ENCODE measurements at regions not wholly inside any gene's neighbourhood (a gene's known extent, or its start where the extent isn't known, plus 50 kb on each side); places are given as distances from the start of the nearest gene placed in this dataset.

GRCh38 chr16:86671486-86672178 is 93.3 kb downstream of the FOXL1 start:
- Histone ChIP-seq H3K36me3 (replicated peaks; ENCODE audit: insufficient read depth, low read length) (no peaks in the 10 kb centered on the region), H3K9ac (ENCODE audit: low read length) (no peak overlapping the region), H3K79me2 (ENCODE audit: low read length) (no peaks in the 10 kb centered on the region), H3K4me3 (ENCODE audit: low read length) (no peak overlapping the region), H3K4me2 (ENCODE audit: low read depth, low read length) (no peak overlapping the region), H3F3A (ENCODE audit: insufficient read depth, low read length) (no peaks in the 10 kb centered on the region), H4K20me1 (ENCODE audit: insufficient read depth, low read length) (no peaks in the 10 kb centered on the region), H3K9me3 (replicated peaks; ENCODE audit: insufficient read depth, low read length) (no peaks in the 10 kb centered on the region), H3K9me2 (replicated peaks; ENCODE audit: insufficient read depth, low read length) (no peaks in the 10 kb centered on the region), H3K4me1 (ENCODE audit: low read length) (no peaks in the 10 kb centered on the region), H3K27ac (ENCODE audit: low read length) (no peak overlapping the region), H2AFZ (ENCODE audit: low read length) (no peak overlapping the region), H3K27me3 (replicated peaks; ENCODE audit: insufficient read depth, low read length) (peaks cover 9% of the 10 kb centered on the region)
- TF ChIP-seq EZH2 (optimal IDR thresholded peaks at IDR 0.05; ENCODE audit: low read depth, low read length) = no peak
- TF ChIP-seq CTCF (IDR thresholded peaks at IDR 0.05; ENCODE audit: low read length) = no peak
- TF ChIP-seq EZH2phosphoT487 (IDR thresholded peaks at IDR 0.05; ENCODE audit: low read length) = no peak
- DNase-seq = no peak

DNA sequence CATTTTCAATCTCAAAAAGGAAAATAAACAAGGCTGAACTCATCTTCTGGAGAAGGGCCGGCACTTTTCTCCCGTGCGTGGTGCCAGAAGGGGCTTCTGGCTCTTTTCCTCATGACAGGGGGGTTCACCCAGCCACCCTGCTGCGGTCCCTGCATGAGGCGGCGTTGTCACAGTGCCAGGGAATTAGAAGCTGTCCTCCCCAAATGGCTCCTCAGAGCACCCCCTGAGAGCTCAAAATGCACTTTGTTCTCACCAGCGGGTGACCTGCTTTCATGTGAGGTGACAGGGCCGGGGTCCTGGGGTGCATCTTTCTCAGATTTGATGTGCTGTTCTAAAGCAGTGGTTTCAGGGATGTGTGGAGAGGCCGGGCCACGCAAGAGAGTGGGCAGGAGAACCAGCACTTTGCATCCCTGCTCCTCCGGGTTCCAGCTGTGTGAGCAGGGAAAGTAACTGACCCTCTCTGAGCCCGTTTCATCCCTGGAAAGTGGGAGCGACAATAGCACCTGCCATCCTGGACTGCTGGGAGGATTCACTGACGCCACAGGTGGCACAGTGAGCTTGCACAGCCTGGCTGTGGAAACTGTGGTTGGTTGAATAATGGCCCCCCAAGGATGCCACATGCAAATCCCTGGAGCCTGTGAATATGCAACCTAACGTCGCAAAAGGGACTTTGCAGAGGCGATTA is 94.0 kb downstream of the FOXL1 start:
- Histone ChIP-seq H3K4me1 (ENCODE audit: low read length) (no peaks in the 10 kb centered on the region), H3K27me3 (replicated peaks; ENCODE audit: insufficient read depth, low read length) (peaks cover 9% of the 10 kb centered on the region), H3K4me2 (ENCODE audit: low read depth, low read length) (no peak overlapping the region), H3K9me2 (replicated peaks; ENCODE audit: insufficient read depth, low read length) (no peaks in the 10 kb centered on the region), H3K9ac (ENCODE audit: low read length) (no peak overlapping the region), H3K27ac (ENCODE audit: low read length) (no peak overlapping the region), H3K36me3 (replicated peaks; ENCODE audit: insufficient read depth, low read length) (no peaks in the 10 kb centered on the region), H3K79me2 (ENCODE audit: low read length) (no peaks in the 10 kb centered on the region), H3F3A (ENCODE audit: insufficient read depth, low read length) (no peaks in the 10 kb centered on the region), H3K4me3 (ENCODE audit: low read length) (no peak overlapping the region), H2AFZ (ENCODE audit: low read length) (no peak overlapping the region), H3K9me3 (replicated peaks; ENCODE audit: insufficient read depth, low read length) (no peaks in the 10 kb centered on the region), H4K20me1 (ENCODE audit: insufficient read depth, low read length) (no peaks in the 10 kb centered on the region)
- DNase-seq = no peak
- TF ChIP-seq CTCF (IDR thresholded peaks at IDR 0.05; ENCODE audit: low read length) (no peak), EZH2phosphoT487 (IDR thresholded peaks at IDR 0.05; ENCODE audit: low read length) (no peak), EZH2 (optimal IDR thresholded peaks at IDR 0.05; ENCODE audit: low read depth, low read length) (no peak)

GRCh38 chr16:86673090-86673955 is 95.0 kb downstream of the FOXL1 start:
- Histone ChIP-seq H3K27ac (ENCODE audit: low read length) (no peak overlapping the region), H3K27me3 (replicated peaks; ENCODE audit: insufficient read depth, low read length) (peaks cover 4% of the 10 kb centered on the region), H3K4me2 (ENCODE audit: low read depth, low read length) (no peak overlapping the region), H4K20me1 (ENCODE audit: insufficient read depth, low read length) (no peaks in the 10 kb centered on the region), H2AFZ (ENCODE audit: low read length) (no peak overlapping the region), H3K4me1 (ENCODE audit: low read length) (no peaks in the 10 kb centered on the region), H3K9me2 (replicated peaks; ENCODE audit: insufficient read depth, low read length) (no peaks in the 10 kb centered on the region), H3K79me2 (ENCODE audit: low read length) (no peaks in the 10 kb centered on the region), H3K9ac (ENCODE audit: low read length) (no peak overlapping the region), H3K36me3 (replicated peaks; ENCODE audit: insufficient read depth, low read length) (no peaks in the 10 kb centered on the region), H3K9me3 (replicated peaks; ENCODE audit: insufficient read depth, low read length) (no peaks in the 10 kb centered on the region), H3F3A (ENCODE audit: insufficient read depth, low read length) (no peaks in the 10 kb centered on the region), H3K4me3 (ENCODE audit: low read length) (no peak overlapping the region)
- TF ChIP-seq EZH2 (optimal IDR thresholded peaks at IDR 0.05; ENCODE audit: low read depth, low read length) (no peak), CTCF (IDR thresholded peaks at IDR 0.05; ENCODE audit: low read length) (no peak), EZH2phosphoT487 (IDR thresholded peaks at IDR 0.05; ENCODE audit: low read length) (no peak)
- no peak for DNase-seq
